T-helper 17 cell (primary cell): ENCODE measurements at regions not wholly inside any gene's neighbourhood (a gene's known extent, or its start where the extent isn't known, plus 50 kb on each side); places are given as distances from the start of the nearest gene placed in this dataset.
A peak's percentile ranks its signal among the peaks of the same experiment; 100 is the strongest.

ENCODE experiments used
- ATAC-seq: fragments of 150-1000 bp; cut with Tn5 transposase; 2 replicates; pipeline ENCODE4 v1.10.0; 2021; ENCODE audit warnings: mild to moderate bottlenecking, moderate library complexity
- DNase-seq, 3 donors: peaks; one replicate each; pipeline versions ENCODE4 v3.0.0 to v3.0.0-alpha.2; 2020 to 2021
- H3K9me3 ChIP-seq: one replicate; pipeline ENCODE4 v1.7.0; 2013; ENCODE audit warnings: low read length, mild to moderate bottlenecking; ENCODE audit not compliant: control insufficient read depth, poor library complexity, severe bottlenecking
- H3K27ac Mint-ChIP-seq: one replicate; pipeline ENCODE4 v1.8.0; 2022; ENCODE audit warnings: mild to moderate bottlenecking, moderate library complexity, mixed read lengths
- H3K27me3 Mint-ChIP-seq: one replicate; pipeline ENCODE4 v1.8.0; 2022; ENCODE audit warnings: mixed read lengths
- H3K36me3 Mint-ChIP-seq: one replicate; pipeline ENCODE4 v1.8.0; 2022; ENCODE audit warnings: low read depth, mixed read lengths
- H3K4me1 Mint-ChIP-seq: one replicate; pipeline ENCODE4 v1.8.0; 2022; ENCODE audit warnings: mild to moderate bottlenecking, mixed read lengths
- H3K4me3 Mint-ChIP-seq: one replicate; pipeline ENCODE4 v1.8.0; 2022; ENCODE audit warnings: mild to moderate bottlenecking, moderate library complexity, mixed read lengths

- DNase-seq (no peak), ATAC-seq (no peak)
- Mint-ChIP-seq H3K36me3 (no peaks in the 10 kb centered on the region), H3K4me1 (peaks cover 10% of the 10 kb centered on the region), H3K27me3 (no peaks in the 10 kb centered on the region), H3K27ac (no peak overlapping the region), H3K4me3 (no peak overlapping the region)
- no peaks in the 10 kb centered on the region for H3K9me3 ChIP-seq
These were observed 89.2 kb upstream of the ITGA4 start for GRCh38 chr2:181367906-181368435.

- Mint-ChIP-seq H3K36me3 (no peaks in the 10 kb centered on the region), H3K4me3 (no peak overlapping the region), H3K4me1 (peaks cover 15% of the 10 kb centered on the region), H3K27ac (no peak overlapping the region), H3K27me3 (no peaks in the 10 kb centered on the region)
- no peak for ATAC-seq
- no peaks in the 10 kb centered on the region for H3K9me3 ChIP-seq
- no peak for DNase-seq
These were observed 87.1 kb upstream of the ITGA4 start for GRCh38 chr2:181370126-181370525.

- Mint-ChIP-seq H3K4me1 (peaks cover 15% of the 10 kb centered on the region), H3K27ac (peak overlapping the region; percentile 81), H3K36me3 (no peaks in the 10 kb centered on the region), H3K4me3 (no peak overlapping the region), H3K27me3 (no peaks in the 10 kb centered on the region)
- no peaks in the 10 kb centered on the region for H3K9me3 ChIP-seq
- no peak for DNase-seq
- ATAC-seq = no peak
These were observed 86.0 kb upstream of the ITGA4 start for GRCh38 chr2:181371195-181371594.

GRCh38 chr2:181371782-181372645, 85.2 kb upstream of the ITGA4 start:
- no peak for ATAC-seq
- H3K9me3 ChIP-seq = no peaks in the 10 kb centered on the region
- no peak for DNase-seq
- Mint-ChIP-seq H3K36me3 (no peaks in the 10 kb centered on the region), H3K4me3 (peak overlapping the region; percentile 19), H3K27ac (peak overlapping the region; percentile 81), H3K27me3 (no peaks in the 10 kb centered on the region), H3K4me1 (peaks cover 15% of the 10 kb centered on the region)

GRCh38 chr2:181372646-181373040, 84.5 kb upstream of the ITGA4 start:
- H3K9me3 ChIP-seq = no peaks in the 10 kb centered on the region
- Mint-ChIP-seq H3K4me3 (peak overlapping the region; percentile 19), H3K4me1 (peaks cover 15% of the 10 kb centered on the region), H3K36me3 (no peaks in the 10 kb centered on the region), H3K27me3 (no peaks in the 10 kb centered on the region), H3K27ac (peak overlapping the region; percentile 81)
- DNase-seq = no peak
- ATAC-seq = no peak

GRCh38 chr2:181374781-181375675, 82.2 kb upstream of the ITGA4 start:
- Mint-ChIP-seq H3K4me1 (peaks cover 17% of the 10 kb centered on the region), H3K27me3 (no peaks in the 10 kb centered on the region), H3K4me3 (no peak overlapping the region), H3K27ac (no peak overlapping the region), H3K36me3 (no peaks in the 10 kb centered on the region)
- ATAC-seq (no peak), DNase-seq (no peak)
- H3K9me3 ChIP-seq = no peaks in the 10 kb centered on the region

- no peak for ATAC-seq
- H3K27ac Mint-ChIP-seq = no peak overlapping the region
These were observed 80.7 kb upstream of the ITGA4 start for GRCh38 chr2:181376442-181376841.

GRCh38 chr2:181376999-181377398, 80.2 kb upstream of the ITGA4 start:
- Mint-ChIP-seq H3K36me3 (no peaks in the 10 kb centered on the region), H3K4me1 (peaks cover 14% of the 10 kb centered on the region), H3K4me3 (no peak overlapping the region), H3K27ac (no peak overlapping the region), H3K27me3 (no peaks in the 10 kb centered on the region)
- ATAC-seq (no peak), DNase-seq (no peak)
- no peaks in the 10 kb centered on the region for H3K9me3 ChIP-seq

More at GRCh38 chr2:181376442-181376841, 80.7 kb upstream of the ITGA4 start:
- H3K4me1 Mint-ChIP-seq = peaks cover 17% of the 10 kb centered on the region
- no peak overlapping the region for H3K4me3 Mint-ChIP-seq
- DNase-seq = no peak
- H3K36me3 Mint-ChIP-seq = no peaks in the 10 kb centered on the region
- no peaks in the 10 kb centered on the region for H3K9me3 ChIP-seq
- H3K27me3 Mint-ChIP-seq = no peaks in the 10 kb centered on the region

- Mint-ChIP-seq H3K27me3 (no peaks in the 10 kb centered on the region), H3K27ac (no peak overlapping the region), H3K36me3 (no peaks in the 10 kb centered on the region), H3K4me3 (no peak overlapping the region), H3K4me1 (peaks cover 2% of the 10 kb centered on the region)
- H3K9me3 ChIP-seq = no peaks in the 10 kb centered on the region
- no peak for DNase-seq
- ATAC-seq = no peak
These were observed 78.7 kb upstream of the ITGA4 start for GRCh38 chr2:181378491-181378890.

GRCh38 chr2:181380581-181380980, 76.6 kb upstream of the ITGA4 start:
- H3K4me3 Mint-ChIP-seq = no peak overlapping the region
- DNase-seq = no peak
- peaks cover 2% of the 10 kb centered on the region for H3K4me1 Mint-ChIP-seq
- H3K9me3 ChIP-seq = no peaks in the 10 kb centered on the region
- no peaks in the 10 kb centered on the region for H3K27me3 Mint-ChIP-seq
- no peaks in the 10 kb centered on the region for H3K36me3 Mint-ChIP-seq
- ATAC-seq = no peak
- no peak overlapping the region for H3K27ac Mint-ChIP-seq

GRCh38 chr2:181384923-181385322, 72.3 kb upstream of the ITGA4 start:
- no peaks in the 10 kb centered on the region for H3K36me3 Mint-ChIP-seq
- no peak overlapping the region for H3K4me3 Mint-ChIP-seq
- DNase-seq (no peak), ATAC-seq (no peak)
- no peak overlapping the region for H3K27ac Mint-ChIP-seq
- no peaks in the 10 kb centered on the region for H3K4me1 Mint-ChIP-seq
- H3K27me3 Mint-ChIP-seq = no peaks in the 10 kb centered on the region
- H3K9me3 ChIP-seq = no peaks in the 10 kb centered on the region

GRCh38 chr2:181389524-181389923, 67.7 kb upstream of the ITGA4 start:
- Mint-ChIP-seq H3K4me1 (peaks cover 4% of the 10 kb centered on the region), H3K4me3 (no peak overlapping the region), H3K27ac (no peak overlapping the region), H3K36me3 (no peaks in the 10 kb centered on the region), H3K27me3 (no peaks in the 10 kb centered on the region)
- ATAC-seq (no peak), DNase-seq (no peak)
- no peaks in the 10 kb centered on the region for H3K9me3 ChIP-seq

GRCh38 chr2:181393472-181393871, 63.7 kb upstream of the ITGA4 start:
- Mint-ChIP-seq H3K27me3 (no peaks in the 10 kb centered on the region), H3K27ac (peak overlapping the region; percentile 90), H3K36me3 (no peaks in the 10 kb centered on the region), H3K4me1 (peaks cover 15% of the 10 kb centered on the region), H3K4me3 (peak overlapping the region; percentile 67)
- ATAC-seq (peak; percentile 71), DNase-seq (no peak)
- H3K9me3 ChIP-seq = no peaks in the 10 kb centered on the region
